BE2C (cell line): ENCODE measurements at regions not wholly inside any gene's neighbourhood (a gene's known extent, or its start where the extent isn't known, plus 50 kb on each side); places are given as distances from the start of the nearest gene placed in this dataset.

ENCODE experiments used
- DNase-seq: peaks from one replicate; pipeline ENCODE4 v3.0.0-alpha.2; 2020
- H3K27me3 ChIP-seq: fragments of 250-450 bp; sonication (Bioruptor Pico); 2 replicates; pipeline ENCODE4 v1.5.1; 2020; ENCODE audit warnings: mild to moderate bottlenecking
- H3K36me3 ChIP-seq: fragments of 250-450 bp; sonication (Bioruptor Pico); 2 replicates; pipeline ENCODE4 v1.5.1; 2020; ENCODE audit warnings: mild to moderate bottlenecking
- H3K4me1 ChIP-seq: fragments of 250-450 bp; sonication (Bioruptor Pico); 2 replicates; pipeline ENCODE4 v1.5.1; 2020
- H3K4me3 ChIP-seq: 2 replicates; pipeline ENCODE4 v1.5.1; 2011; ENCODE audit warnings: low read depth, low read length
- H3K9me3 ChIP-seq: fragments of 250-450 bp; sonication (Bioruptor Pico); 2 replicates; pipeline ENCODE4 v1.5.1; 2020
- TF ChIP-seq, protein P1 (sequence below): IDR thresholded peaks from 2 replicates; pipeline ENCODE4 v1.5.1; 2012; ENCODE audit warnings: mild to moderate bottlenecking, low read depth, low read length

- TF ChIP-seq, protein P1, sequence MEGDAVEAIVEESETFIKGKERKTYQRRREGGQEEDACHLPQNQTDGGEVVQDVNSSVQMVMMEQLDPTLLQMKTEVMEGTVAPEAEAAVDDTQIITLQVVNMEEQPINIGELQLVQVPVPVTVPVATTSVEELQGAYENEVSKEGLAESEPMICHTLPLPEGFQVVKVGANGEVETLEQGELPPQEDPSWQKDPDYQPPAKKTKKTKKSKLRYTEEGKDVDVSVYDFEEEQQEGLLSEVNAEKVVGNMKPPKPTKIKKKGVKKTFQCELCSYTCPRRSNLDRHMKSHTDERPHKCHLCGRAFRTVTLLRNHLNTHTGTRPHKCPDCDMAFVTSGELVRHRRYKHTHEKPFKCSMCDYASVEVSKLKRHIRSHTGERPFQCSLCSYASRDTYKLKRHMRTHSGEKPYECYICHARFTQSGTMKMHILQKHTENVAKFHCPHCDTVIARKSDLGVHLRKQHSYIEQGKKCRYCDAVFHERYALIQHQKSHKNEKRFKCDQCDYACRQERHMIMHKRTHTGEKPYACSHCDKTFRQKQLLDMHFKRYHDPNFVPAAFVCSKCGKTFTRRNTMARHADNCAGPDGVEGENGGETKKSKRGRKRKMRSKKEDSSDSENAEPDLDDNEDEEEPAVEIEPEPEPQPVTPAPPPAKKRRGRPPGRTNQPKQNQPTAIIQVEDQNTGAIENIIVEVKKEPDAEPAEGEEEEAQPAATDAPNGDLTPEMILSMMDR: no peak
- Histone ChIP-seq H3K4me3 (no peak overlapping the region), H3K27me3 (no peaks in the 10 kb centered on the region), H3K36me3 (no peaks in the 10 kb centered on the region), H3K4me1 (no peaks in the 10 kb centered on the region), H3K9me3 (no peaks in the 10 kb centered on the region)
- DNase-seq: no peak
These were observed 343.8 kb upstream of the SLC10A2 start for GRCh38 chr13:103410002-103410401.

DNA sequence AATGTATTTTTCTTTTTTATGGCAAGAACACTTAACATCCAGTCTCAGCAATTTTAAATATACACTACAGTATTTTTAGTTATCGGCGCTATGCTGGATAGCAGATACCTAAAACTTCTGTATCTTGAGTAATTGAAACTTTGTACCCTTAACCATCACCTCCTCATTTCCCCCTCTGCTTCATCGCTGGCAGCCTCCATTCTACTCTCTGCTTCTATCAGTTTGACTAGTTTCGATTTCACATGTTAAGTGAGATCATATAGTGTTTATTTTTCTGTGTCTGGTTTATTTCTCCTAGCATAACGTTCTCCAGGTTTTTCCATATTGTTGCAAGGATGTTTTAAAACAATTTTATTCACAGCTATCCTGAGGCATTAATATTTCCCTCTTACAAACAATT, 340.8 kb upstream of the SLC10A2 start:
- Histone ChIP-seq H3K4me3 (no peak overlapping the region), H3K9me3 (no peaks in the 10 kb centered on the region), H3K4me1 (no peaks in the 10 kb centered on the region), H3K27me3 (no peaks in the 10 kb centered on the region), H3K36me3 (no peaks in the 10 kb centered on the region)
- no peak for DNase-seq
- TF ChIP-seq, protein P1: no peak

- Histone ChIP-seq H3K9me3 (no peaks in the 10 kb centered on the region), H3K36me3 (no peaks in the 10 kb centered on the region), H3K4me1 (no peaks in the 10 kb centered on the region), H3K27me3 (no peaks in the 10 kb centered on the region), H3K4me3 (no peak overlapping the region)
- TF ChIP-seq, protein P1: no peak
- no peak for DNase-seq
These were observed 339.1 kb upstream of the SLC10A2 start for GRCh38 chr13:103405297-103405696.

GRCh38 chr13:103403814-103404213, 337.6 kb upstream of the SLC10A2 start:
- Histone ChIP-seq H3K4me3 (no peak overlapping the region), H3K27me3 (no peaks in the 10 kb centered on the region), H3K9me3 (no peaks in the 10 kb centered on the region), H3K36me3 (no peaks in the 10 kb centered on the region), H3K4me1 (no peaks in the 10 kb centered on the region)
- no peak for DNase-seq
- TF ChIP-seq, protein P1: no peak

DNA sequence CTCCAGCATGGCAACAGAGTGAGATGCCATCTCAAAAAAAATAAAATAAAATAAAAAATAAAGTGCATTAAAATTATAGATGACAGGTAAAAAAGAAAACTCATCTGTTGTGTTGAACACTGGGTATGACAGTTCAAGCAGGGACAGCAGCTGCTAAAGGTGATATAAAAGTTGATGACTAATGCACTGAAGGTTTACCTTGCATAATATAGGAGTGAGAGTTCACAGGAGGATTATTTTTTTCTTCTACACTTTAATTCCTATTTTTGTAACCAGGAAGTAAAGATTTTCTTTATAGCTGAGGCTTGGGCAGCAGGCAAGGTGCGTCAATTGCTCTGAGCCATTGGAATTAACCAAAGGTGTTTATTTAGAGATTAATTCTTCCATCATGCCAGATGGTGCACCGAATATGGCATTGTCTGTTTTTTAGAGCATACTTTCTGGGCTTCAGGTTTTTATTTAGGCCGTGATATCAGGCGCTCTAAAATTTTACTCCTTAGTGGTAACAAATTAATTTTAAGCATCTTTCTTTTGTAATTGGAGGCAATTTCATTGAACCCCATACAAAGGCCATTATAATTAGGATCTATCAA, 337.0 kb upstream of the SLC10A2 start:
- Histone ChIP-seq H3K4me1 (no peaks in the 10 kb centered on the region), H3K27me3 (no peaks in the 10 kb centered on the region), H3K4me3 (no peak overlapping the region), H3K9me3 (no peaks in the 10 kb centered on the region), H3K36me3 (no peaks in the 10 kb centered on the region)
- TF ChIP-seq, protein P1: no peak
- no peak for DNase-seq

- Histone ChIP-seq H3K36me3 (no peaks in the 10 kb centered on the region), H3K9me3 (no peaks in the 10 kb centered on the region), H3K4me1 (no peaks in the 10 kb centered on the region), H3K4me3 (no peak overlapping the region), H3K27me3 (no peaks in the 10 kb centered on the region)
- no peak for DNase-seq
- TF ChIP-seq, protein P1: no peak
These were observed 328.9 kb upstream of the SLC10A2 start for GRCh38 chr13:103395139-103395538.
